B cell (primary cell): ENCODE measurements at regions not wholly inside any gene's neighbourhood (a gene's known extent, or its start where the extent isn't known, plus 50 kb on each side); places are given as distances from the start of the nearest gene placed in this dataset.

Experiments used
- ATAC-seq: fragments of 200-7000 bp; cut with Tn5 transposase; one replicate; pipeline ENCODE4 v1.10.0; 2021; ENCODE audit warnings: low read depth, mild to moderate bottlenecking, moderate number of reproducible peaks, moderate library complexity
- CTCF ChIA-PET: fragments of 350-600 bp; sonication (Branson Sonifier 250); formaldehyde crosslinking; loops from one replicate; lab custom pipeline; 2021; ENCODE audit warnings: antibody characterized with exemption, inconsistent platforms; lab: Charles Lee
- POLR2A ChIA-PET: fragments of 350-600 bp; sonication (Branson Sonifier 250); formaldehyde crosslinking; loops from one replicate; lab custom pipeline; 2021; ENCODE audit warnings: antibody characterized with exemption; lab: Charles Lee
- DNase-seq: peaks from one replicate; pipeline ENCODE4 v3.0.0; 2013
- H2AFZ ChIP-seq: 2 replicates; pipeline ENCODE4 v1.6.1; 2012; ENCODE audit warnings: mild to moderate bottlenecking, low read depth, low read length; ENCODE audit not compliant: insufficient read depth, poor library complexity, severe bottlenecking
- H3K27ac ChIP-seq, 2 donors: 1 replicate in 1 of 2; 2 replicates in 1 of 2; pipeline ENCODE4 v1.5.1; 2012 to 2013; ENCODE audit warnings: low read length in 2 of 2, mild to moderate bottlenecking in 2 of 2, moderate library complexity in 1 of 2
- H3K27me3 ChIP-seq, 4 experiments: fragments of 200-600 bp in 1 of 4; sonication (generic) in 1 of 4; replicated peaks in 1 of 4; 1 replicate in 2 of 4; 2 replicates in 2 of 4; pipeline versions ENCODE4 v1.6.1 to v1.7.0; 2013 to 2016; ENCODE audit warnings: low read length in 3 of 4, mild to moderate bottlenecking in 2 of 4, mixed read lengths in 1 of 4, moderate library complexity in 1 of 4; ENCODE audit not compliant: insufficient read depth in 4 of 4, control insufficient read depth in 3 of 4; ENCODE audit errors: control extremely low read depth in 1 of 4
- H3K36me3 ChIP-seq, 2 experiments: replicated peaks in 1 of 2; 1 replicate in 1 of 2; 2 replicates in 1 of 2; pipeline versions ENCODE4 v1.6.1 to v1.7.1; 2013; ENCODE audit warnings: low read length in 1 of 2; ENCODE audit not compliant: insufficient read depth in 2 of 2, control insufficient read depth in 1 of 2; ENCODE audit errors: control extremely low read depth in 1 of 2, extremely low read depth in 1 of 2
- H3K4me1 ChIP-seq, 2 donors: fragments of 200-600 bp in 1 of 2; sonication (generic) in 1 of 2; 1 replicate in 1 of 2; 2 replicates in 1 of 2; pipeline versions ENCODE4 v1.5.1 to v1.6.1; 2013 to 2017; ENCODE audit warnings: low read length in 2 of 2; ENCODE audit not compliant: control insufficient read depth in 2 of 2, insufficient read depth in 2 of 2
- H3K4me2 ChIP-seq: replicated peaks from 2 replicates; pipeline ENCODE3; 2012; ENCODE audit warnings: mild to moderate bottlenecking, low read depth, low read length; ENCODE audit not compliant: poor library complexity, severe bottlenecking
- H3K4me3 ChIP-seq, 5 experiments: fragments of 200-600 bp in 1 of 5; sonication (generic) in 1 of 5; 1 replicate in 3 of 5; 2 replicates in 2 of 5; pipeline versions ENCODE4 v1.5.1 to v1.7.0; 2011 to 2016; ENCODE audit warnings: low read length in 4 of 5, mild to moderate bottlenecking in 4 of 5, low read depth in 2 of 5, control low read depth in 1 of 5, moderate library complexity in 1 of 5; ENCODE audit not compliant: insufficient read depth in 1 of 5; ENCODE audit errors: control extremely low read depth in 1 of 5, extremely low read depth in 1 of 5
- H3K79me2 ChIP-seq: fragments of 200-600 bp; sonication (generic); one replicate; pipeline ENCODE4 v1.6.0; 2016; ENCODE audit warnings: low read length; ENCODE audit not compliant: control insufficient read depth, insufficient read depth
- H3K9ac ChIP-seq: fragments of 200-600 bp; sonication (generic); 2 replicates; pipeline ENCODE4 v1.6.1; 2017; ENCODE audit warnings: mild to moderate bottlenecking, low read length, moderate library complexity
- H3K9me3 ChIP-seq, 3 donors: one replicate each; pipeline versions ENCODE4 v1.6.1 to v1.7.1; 2013; ENCODE audit warnings: low read length in 2 of 3; ENCODE audit not compliant: control insufficient read depth in 2 of 3, insufficient read depth in 1 of 3; ENCODE audit errors: control extremely low read depth in 1 of 3
- H4K20me1 ChIP-seq: 2 replicates; pipeline ENCODE4 v1.6.0; 2012; ENCODE audit warnings: mild to moderate bottlenecking, low read length; ENCODE audit not compliant: insufficient read depth, control insufficient read depth, poor library complexity, severe bottlenecking
- H3K27ac Mint-ChIP-seq: one replicate; pipeline ENCODE4 v1.8.0; 2021; ENCODE audit warnings: mixed read lengths
- H3K27me3 Mint-ChIP-seq: one replicate; pipeline ENCODE4 v1.8.0; 2021; ENCODE audit warnings: mixed read lengths
- H3K4me1 Mint-ChIP-seq: one replicate; pipeline ENCODE4 v1.8.0; 2021; ENCODE audit warnings: mixed read lengths
- H3K4me3 Mint-ChIP-seq: one replicate; pipeline ENCODE4 v1.8.0; 2021; ENCODE audit warnings: mixed read lengths
- H3K9me3 Mint-ChIP-seq: one replicate; pipeline ENCODE4 v1.8.0; 2022; ENCODE audit warnings: mixed read lengths; ENCODE audit not compliant: insufficient read depth
- CTCF ChIP-seq: fragments of 200-600 bp; IDR thresholded peaks from one replicate; pipeline ENCODE4 v1.8.0; 2022; ENCODE audit warnings: antibody characterized with exemption, mild to moderate bottlenecking
- EZH2 ChIP-seq: IDR thresholded peaks from 2 replicates; pipeline ENCODE4 v1.6.1; 2012; ENCODE audit warnings: borderline replicate concordance, low read depth, mild to moderate bottlenecking, moderate library complexity, low read length; ENCODE audit not compliant: insufficient read depth, poor library complexity, severe bottlenecking
- intact Hi-C: fragments of 100-400 bp; cut with micrococcal nuclease; formaldehyde crosslinking; loops from one replicate; pipeline ENCODE4 v1.10.0; 2022

GRCh38 chr15:27662892-27663291, 436.2 kb downstream of the OCA2 start:
- Histone ChIP-seq H3K4me1 (no peaks in the 10 kb centered on the region), H3K4me3 (no peak overlapping the region), H3K27me3 (no peaks in the 10 kb centered on the region), H3K4me2 (no peak overlapping the region), H3K9ac (no peak overlapping the region), H3K9me3 (no peaks in the 10 kb centered on the region), H2AFZ (no peak overlapping the region), H3K27ac (no peak overlapping the region), H3K79me2 (no peaks in the 10 kb centered on the region), H4K20me1 (no peaks in the 10 kb centered on the region), H3K36me3 (no peaks in the 10 kb centered on the region)
- POLR2A ChIA-PET: no interaction called here
- no peak overlapping the region for H3K27ac Mint-ChIP-seq
- no peaks in the 10 kb centered on the region for H3K27me3 Mint-ChIP-seq
- peaks cover 4% of the 10 kb centered on the region for H3K9me3 Mint-ChIP-seq
- no peaks in the 10 kb centered on the region for H3K4me1 Mint-ChIP-seq
- no peak for ATAC-seq
- TF ChIP-seq EZH2 (no peak), CTCF (no peak)
- no peak overlapping the region for H3K4me3 Mint-ChIP-seq
- intact Hi-C loops: no loop called here
- CTCF ChIA-PET: no interaction called here
- no peak for DNase-seq

- no peak for TF ChIP-seq EZH2
- TF ChIP-seq CTCF: no peak
- no peak overlapping the region for H3K4me2 ChIP-seq
- peaks cover 0 to 6% (median 0%) of the 10 kb centered on the region in 3 donors for H3K9me3 ChIP-seq
- no peak overlapping the region for H3K4me3 Mint-ChIP-seq
- no peaks in the 10 kb centered on the region for H4K20me1 ChIP-seq
- ATAC-seq (no peak), DNase-seq (no peak)
- peaks cover 4% of the 10 kb centered on the region for H3K9me3 Mint-ChIP-seq
- H3K79me2 ChIP-seq: no peaks in the 10 kb centered on the region
- CTCF ChIA-PET: no interaction called here
- intact Hi-C loops: no loop called here
- no peaks in the 10 kb centered on the region for H3K4me1 ChIP-seq
- H3K9ac ChIP-seq: no peak overlapping the region
- H2AFZ ChIP-seq: no peak overlapping the region
- POLR2A ChIA-PET: no interaction called here
- H3K4me3 ChIP-seq: no peak overlapping the region
- H3K4me1 Mint-ChIP-seq: no peaks in the 10 kb centered on the region
- H3K36me3 ChIP-seq: no peaks in the 10 kb centered on the region
- no peak overlapping the region for H3K27ac Mint-ChIP-seq
- H3K27ac ChIP-seq: no peak overlapping the region
- no peaks in the 10 kb centered on the region for H3K27me3 Mint-ChIP-seq
- no peaks in the 10 kb centered on the region for H3K27me3 ChIP-seq
These were observed 438.4 kb downstream of the OCA2 start for GRCh38 chr15:27660676-27661075.
